Adipocyte (in vitro differentiated cells): ENCODE measurements at regions not wholly inside any gene's neighbourhood (a gene's known extent, or its start where the extent isn't known, plus 50 kb on each side); places are given as distances from the start of the nearest gene placed in this dataset.

Source experiments
- DNase-seq: peaks from one replicate; pipeline ENCODE4 v3.0.0-alpha.2; 2015; ENCODE audit warnings: low read depth
- H3K27me3 ChIP-seq: replicated peaks from 2 replicates; pipeline ENCODE4 v1.7.0; 2013; ENCODE audit warnings: mild to moderate bottlenecking, low read length, moderate library complexity; ENCODE audit not compliant: control insufficient read depth, insufficient read depth
- H3K36me3 ChIP-seq: 2 replicates; pipeline ENCODE4 v1.7.0; 2013; ENCODE audit warnings: low read length, mild to moderate bottlenecking, moderate library complexity; ENCODE audit not compliant: control insufficient read depth, insufficient read depth, severe bottlenecking
- H3K4me1 ChIP-seq: 2 replicates; pipeline ENCODE4 v1.7.0; 2013; ENCODE audit warnings: mild to moderate bottlenecking, low read length, moderate library complexity; ENCODE audit not compliant: control insufficient read depth, insufficient read depth
- H3K4me3 ChIP-seq: 2 replicates; pipeline ENCODE4 v1.7.0; 2013; ENCODE audit warnings: mild to moderate bottlenecking, low read length, moderate library complexity
- H3K9ac ChIP-seq: 2 replicates; pipeline ENCODE4 v1.7.0; 2013; ENCODE audit warnings: mild to moderate bottlenecking, low read length, moderate library complexity
- H3K9me3 ChIP-seq: 2 replicates; pipeline ENCODE4 v1.7.0; 2013; ENCODE audit warnings: mild to moderate bottlenecking, low read length, moderate library complexity; ENCODE audit not compliant: control insufficient read depth

GRCh38 chr6:90401933-90402830, 105.5 kb upstream of the BACH2 start:
- Histone ChIP-seq H3K9me3 (no peaks in the 10 kb centered on the region), H3K4me1 (peaks cover 12% of the 10 kb centered on the region), H3K4me3 (no peak overlapping the region), H3K9ac (no peak overlapping the region), H3K36me3 (no peaks in the 10 kb centered on the region), H3K27me3 (peaks cover 29% of the 10 kb centered on the region)
- DNase-seq, result no peak

GRCh38 chr6:90399970-90400369, 103.3 kb upstream of the BACH2 start:
- Histone ChIP-seq H3K9ac (no peak overlapping the region), H3K27me3 (peaks cover 29% of the 10 kb centered on the region), H3K4me3 (no peak overlapping the region), H3K4me1 (peaks cover 12% of the 10 kb centered on the region), H3K36me3 (no peaks in the 10 kb centered on the region), H3K9me3 (no peaks in the 10 kb centered on the region)
- no peak for DNase-seq

GRCh38 chr6:90397929-90398674, 101.5 kb upstream of the BACH2 start:
- Histone ChIP-seq H3K27me3 (peaks cover 29% of the 10 kb centered on the region), H3K4me1 (peaks cover under 1% of the 10 kb centered on the region), H3K4me3 (no peak overlapping the region), H3K9ac (no peak overlapping the region), H3K9me3 (no peaks in the 10 kb centered on the region), H3K36me3 (no peaks in the 10 kb centered on the region)
- DNase-seq, result no peak

- H3K9ac ChIP-seq, result no peak overlapping the region
- DNase-seq, result no peak
- no peaks in the 10 kb centered on the region for H3K9me3 ChIP-seq
- H3K4me3 ChIP-seq, result no peak overlapping the region
- no peaks in the 10 kb centered on the region for H3K36me3 ChIP-seq
- no peaks in the 10 kb centered on the region for H3K4me1 ChIP-seq
- peaks cover 28% of the 10 kb centered on the region for H3K27me3 ChIP-seq
Measured at GRCh38 chr6:90397047-90397446, 100.4 kb upstream of the BACH2 start.

- H3K4me1 ChIP-seq, result no peaks in the 10 kb centered on the region
- H3K27me3 ChIP-seq, result peaks cover 6% of the 10 kb centered on the region
- no peaks in the 10 kb centered on the region for H3K36me3 ChIP-seq
- H3K4me3 ChIP-seq, result no peak overlapping the region
- peak; percentile 85 for DNase-seq
- no peak overlapping the region for H3K9ac ChIP-seq
- H3K9me3 ChIP-seq, result no peaks in the 10 kb centered on the region
Measured at GRCh38 chr6:90393232-90393884, 96.7 kb upstream of the BACH2 start.

- H3K9me3 ChIP-seq, result no peaks in the 10 kb centered on the region
- H3K27me3 ChIP-seq, result no peaks in the 10 kb centered on the region
- no peak overlapping the region for H3K9ac ChIP-seq
- DNase-seq, result no peak
- no peaks in the 10 kb centered on the region for H3K36me3 ChIP-seq
- no peak overlapping the region for H3K4me3 ChIP-seq
- H3K4me1 ChIP-seq, result peaks cover 6% of the 10 kb centered on the region
Measured at GRCh38 chr6:90390379-90390778, 93.7 kb upstream of the BACH2 start.

- Histone ChIP-seq H3K27me3 (no peaks in the 10 kb centered on the region), H3K9ac (no peak overlapping the region), H3K4me3 (no peak overlapping the region), H3K4me1 (peaks cover 6% of the 10 kb centered on the region), H3K9me3 (no peaks in the 10 kb centered on the region), H3K36me3 (no peaks in the 10 kb centered on the region)
- no peak for DNase-seq
Measured at GRCh38 chr6:90388395-90388794, 91.8 kb upstream of the BACH2 start.

GRCh38 chr6:90387826-90388225, 91.2 kb upstream of the BACH2 start:
- no peaks in the 10 kb centered on the region for H3K9me3 ChIP-seq
- no peak for DNase-seq
- peaks cover 6% of the 10 kb centered on the region for H3K4me1 ChIP-seq
- H3K4me3 ChIP-seq, result no peak overlapping the region
- H3K9ac ChIP-seq, result no peak overlapping the region
- no peaks in the 10 kb centered on the region for H3K36me3 ChIP-seq
- H3K27me3 ChIP-seq, result no peaks in the 10 kb centered on the region

GRCh38 chr6:90387383-90387775, 90.7 kb upstream of the BACH2 start:
- H3K27me3 ChIP-seq, result no peaks in the 10 kb centered on the region
- no peak overlapping the region for H3K4me3 ChIP-seq
- H3K9me3 ChIP-seq, result no peaks in the 10 kb centered on the region
- no peak overlapping the region for H3K9ac ChIP-seq
- peaks cover 6% of the 10 kb centered on the region for H3K4me1 ChIP-seq
- no peak for DNase-seq
- H3K36me3 ChIP-seq, result no peaks in the 10 kb centered on the region

GRCh38 chr6:90386399-90387382, 90.0 kb upstream of the BACH2 start:
- DNase-seq, result no peak
- H3K27me3 ChIP-seq, result peaks cover 3% of the 10 kb centered on the region
- H3K36me3 ChIP-seq, result no peaks in the 10 kb centered on the region
- H3K9me3 ChIP-seq, result no peaks in the 10 kb centered on the region
- H3K4me1 ChIP-seq, result peaks cover 6% of the 10 kb centered on the region
- H3K9ac ChIP-seq, result no peak overlapping the region
- no peak overlapping the region for H3K4me3 ChIP-seq
